ENCODE measurements at regions not wholly inside any gene's neighbourhood (a gene's known extent, or its start where the extent isn't known, plus 50 kb on each side); places are given as distances from the start of the nearest gene placed in this dataset.
"Not testable (repeated sequence)": the region's sequence is repeated elsewhere in the genome, so short reads cannot be mapped to it uniquely, and the experiment has no call there.

- no peak overlapping the region for H3K4me3 ChIP-seq (ENCODE audit: low read depth, low read length)
- TF ChIP-seq, protein P1, sequence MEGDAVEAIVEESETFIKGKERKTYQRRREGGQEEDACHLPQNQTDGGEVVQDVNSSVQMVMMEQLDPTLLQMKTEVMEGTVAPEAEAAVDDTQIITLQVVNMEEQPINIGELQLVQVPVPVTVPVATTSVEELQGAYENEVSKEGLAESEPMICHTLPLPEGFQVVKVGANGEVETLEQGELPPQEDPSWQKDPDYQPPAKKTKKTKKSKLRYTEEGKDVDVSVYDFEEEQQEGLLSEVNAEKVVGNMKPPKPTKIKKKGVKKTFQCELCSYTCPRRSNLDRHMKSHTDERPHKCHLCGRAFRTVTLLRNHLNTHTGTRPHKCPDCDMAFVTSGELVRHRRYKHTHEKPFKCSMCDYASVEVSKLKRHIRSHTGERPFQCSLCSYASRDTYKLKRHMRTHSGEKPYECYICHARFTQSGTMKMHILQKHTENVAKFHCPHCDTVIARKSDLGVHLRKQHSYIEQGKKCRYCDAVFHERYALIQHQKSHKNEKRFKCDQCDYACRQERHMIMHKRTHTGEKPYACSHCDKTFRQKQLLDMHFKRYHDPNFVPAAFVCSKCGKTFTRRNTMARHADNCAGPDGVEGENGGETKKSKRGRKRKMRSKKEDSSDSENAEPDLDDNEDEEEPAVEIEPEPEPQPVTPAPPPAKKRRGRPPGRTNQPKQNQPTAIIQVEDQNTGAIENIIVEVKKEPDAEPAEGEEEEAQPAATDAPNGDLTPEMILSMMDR (conservative IDR thresholded peaks at IDR 0.05; ENCODE audit: low read depth, low read length), result no peak
- no peak for DNase-seq (ENCODE audit: low read depth)
Observed at GRCh38 chr21:19076031-19076430, 672.4 kb upstream of the TMPRSS15 start.

GRCh38 chr21:19109694-19110093 lies 706.1 kb upstream of the TMPRSS15 start:
- DNase-seq (ENCODE audit: low read depth), result no peak
- TF ChIP-seq, protein P1 (conservative IDR thresholded peaks at IDR 0.05; ENCODE audit: low read depth, low read length), result no peak
- H3K4me3 ChIP-seq (ENCODE audit: low read depth, low read length), result no peak overlapping the region

DNA sequence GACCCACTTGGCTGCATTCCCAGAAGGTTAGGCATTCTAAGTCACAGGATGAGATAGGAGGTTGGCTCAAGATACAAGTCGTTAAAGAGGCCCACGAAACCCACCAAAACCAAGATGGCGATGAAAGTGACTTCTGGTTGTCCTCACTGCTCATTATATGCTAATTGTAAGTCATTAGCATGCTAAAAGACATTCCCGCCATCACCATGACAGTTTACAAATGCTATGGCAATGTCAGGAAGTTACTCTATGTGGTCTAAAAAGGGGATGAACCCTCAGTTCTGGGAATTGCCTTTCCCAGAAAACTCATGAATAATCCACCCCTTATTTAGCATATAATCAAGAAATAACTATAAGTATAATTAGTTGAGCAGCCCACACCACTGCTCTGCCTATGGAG lies 715.7 kb upstream of the TMPRSS15 start:
- H3K4me3 ChIP-seq (ENCODE audit: low read depth, low read length); DNase-seq (ENCODE audit: low read depth): not testable (repeated sequence)

- TF ChIP-seq, protein P1 (conservative IDR thresholded peaks at IDR 0.05; ENCODE audit: low read depth, low read length), result no peak
- no peak for DNase-seq (ENCODE audit: low read depth)
- H3K4me3 ChIP-seq (ENCODE audit: low read depth, low read length), result no peak overlapping the region
Observed at GRCh38 chr21:19120591-19120990, 717.0 kb upstream of the TMPRSS15 start.

- TF ChIP-seq, protein P1 (conservative IDR thresholded peaks at IDR 0.05; ENCODE audit: low read depth, low read length), result no peak
- DNase-seq (ENCODE audit: low read depth), result no peak
- H3K4me3 ChIP-seq (ENCODE audit: low read depth, low read length), result no peak overlapping the region
Observed at GRCh38 chr21:19122356-19122755, 718.8 kb upstream of the TMPRSS15 start.

GRCh38 chr21:19123053-19123452 lies 719.5 kb upstream of the TMPRSS15 start:
- no peak for DNase-seq (ENCODE audit: low read depth)
- TF ChIP-seq, protein P1 (conservative IDR thresholded peaks at IDR 0.05; ENCODE audit: low read depth, low read length), result no peak

GRCh38 chr21:19123525-19123924 lies 719.9 kb upstream of the TMPRSS15 start:
- no peak for DNase-seq (ENCODE audit: low read depth)
- TF ChIP-seq, protein P1 (conservative IDR thresholded peaks at IDR 0.05; ENCODE audit: low read depth, low read length), result no peak

More at GRCh38 chr21:19123053-19123452, 719.5 kb upstream of the TMPRSS15 start:
- H3K4me3 ChIP-seq (ENCODE audit: low read depth, low read length), result no peak overlapping the region

GRCh38 chr21:19124691-19125090 lies 721.1 kb upstream of the TMPRSS15 start:
- TF ChIP-seq, protein P1 (conservative IDR thresholded peaks at IDR 0.05; ENCODE audit: low read depth, low read length), result no peak
- no peak for DNase-seq (ENCODE audit: low read depth)
- H3K4me3 ChIP-seq (ENCODE audit: low read depth, low read length), result no peak overlapping the region

More at GRCh38 chr21:19123525-19123924, 719.9 kb upstream of the TMPRSS15 start:
- H3K4me3 ChIP-seq (ENCODE audit: low read depth, low read length), result no peak overlapping the region

Data from epithelial cell of proximal tubule (primary cell).